ENCODE measurements at regions not wholly inside any gene's neighbourhood (a gene's known extent, or its start where the extent isn't known, plus 50 kb on each side); places are given as distances from the start of the nearest gene placed in this dataset.

DNA sequence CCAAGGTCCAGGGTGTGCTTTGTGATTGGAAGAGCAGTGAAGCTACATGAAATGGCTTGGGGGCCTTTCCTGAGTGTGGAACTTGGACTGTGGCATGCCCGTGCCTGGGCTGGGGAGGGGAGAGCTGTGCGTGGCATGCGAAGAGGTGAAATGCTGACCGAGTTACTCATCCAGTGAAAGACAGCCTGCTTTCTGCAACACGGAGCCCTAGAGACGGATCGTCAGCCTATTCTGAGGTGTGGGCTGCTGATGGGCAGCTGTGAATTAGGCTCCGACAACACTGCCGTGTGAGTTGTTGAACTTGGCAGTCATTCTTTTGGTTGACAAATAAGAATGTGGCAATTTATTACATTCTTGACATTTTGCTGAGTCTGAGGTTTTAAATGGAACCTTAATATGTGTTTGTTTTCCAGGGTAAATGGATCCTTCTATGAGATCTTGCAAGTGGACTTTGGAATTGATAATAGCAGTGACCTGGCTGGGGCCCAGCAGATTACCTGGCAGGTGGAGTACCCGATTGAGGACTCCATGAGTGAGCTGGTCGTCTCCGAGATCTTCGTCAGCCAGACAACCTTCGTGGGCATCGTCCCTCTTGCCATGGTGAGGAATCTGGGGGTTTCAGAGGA lies 453.9 kb downstream of the AACS start:
- H3K4me1 ChIP-seq (ENCODE audit: control insufficient read depth in 2 of 3, insufficient read depth in 2 of 3, low read depth in 1 of 3, low read length in 3 of 3), result peaks cover 0 to 2% (median 0%) of the 10 kb centered on the region in 3 donors
- peaks cover 0 to 3% (median 0%) of the 10 kb centered on the region in 3 donors for H3K9me3 ChIP-seq (ENCODE audit: control insufficient read depth in 2 of 3, insufficient read depth in 1 of 3, low read length in 3 of 3)
- H3K4me3 ChIP-seq (ENCODE audit: low read length in 3 of 3), result no peak overlapping the region
- H3K27me3 ChIP-seq (ENCODE audit: control insufficient read depth, insufficient read depth, low read length), result no peaks in the 10 kb centered on the region
- TF ChIP-seq, protein P1, sequence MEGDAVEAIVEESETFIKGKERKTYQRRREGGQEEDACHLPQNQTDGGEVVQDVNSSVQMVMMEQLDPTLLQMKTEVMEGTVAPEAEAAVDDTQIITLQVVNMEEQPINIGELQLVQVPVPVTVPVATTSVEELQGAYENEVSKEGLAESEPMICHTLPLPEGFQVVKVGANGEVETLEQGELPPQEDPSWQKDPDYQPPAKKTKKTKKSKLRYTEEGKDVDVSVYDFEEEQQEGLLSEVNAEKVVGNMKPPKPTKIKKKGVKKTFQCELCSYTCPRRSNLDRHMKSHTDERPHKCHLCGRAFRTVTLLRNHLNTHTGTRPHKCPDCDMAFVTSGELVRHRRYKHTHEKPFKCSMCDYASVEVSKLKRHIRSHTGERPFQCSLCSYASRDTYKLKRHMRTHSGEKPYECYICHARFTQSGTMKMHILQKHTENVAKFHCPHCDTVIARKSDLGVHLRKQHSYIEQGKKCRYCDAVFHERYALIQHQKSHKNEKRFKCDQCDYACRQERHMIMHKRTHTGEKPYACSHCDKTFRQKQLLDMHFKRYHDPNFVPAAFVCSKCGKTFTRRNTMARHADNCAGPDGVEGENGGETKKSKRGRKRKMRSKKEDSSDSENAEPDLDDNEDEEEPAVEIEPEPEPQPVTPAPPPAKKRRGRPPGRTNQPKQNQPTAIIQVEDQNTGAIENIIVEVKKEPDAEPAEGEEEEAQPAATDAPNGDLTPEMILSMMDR (IDR thresholded peaks at IDR 0.05; ENCODE audit: borderline replicate concordance, extremely low read depth, insufficient read depth), result no peak
- intact Hi-C loops (cut with DNase I), result no loop called here
- H3K9ac ChIP-seq (ENCODE audit: low read length in 3 of 3), result no peak overlapping the region
- no peaks in the 10 kb centered on the region for H3K36me3 ChIP-seq (ENCODE audit: control insufficient read depth in 2 of 3, insufficient read depth in 3 of 3, low read length in 3 of 3)
- no peak for DNase-seq
- no peak overlapping the region for H3K27ac ChIP-seq (ENCODE audit: low read depth in 2 of 2, low read length in 2 of 2)
- no peak for FAIRE-seq

DNA sequence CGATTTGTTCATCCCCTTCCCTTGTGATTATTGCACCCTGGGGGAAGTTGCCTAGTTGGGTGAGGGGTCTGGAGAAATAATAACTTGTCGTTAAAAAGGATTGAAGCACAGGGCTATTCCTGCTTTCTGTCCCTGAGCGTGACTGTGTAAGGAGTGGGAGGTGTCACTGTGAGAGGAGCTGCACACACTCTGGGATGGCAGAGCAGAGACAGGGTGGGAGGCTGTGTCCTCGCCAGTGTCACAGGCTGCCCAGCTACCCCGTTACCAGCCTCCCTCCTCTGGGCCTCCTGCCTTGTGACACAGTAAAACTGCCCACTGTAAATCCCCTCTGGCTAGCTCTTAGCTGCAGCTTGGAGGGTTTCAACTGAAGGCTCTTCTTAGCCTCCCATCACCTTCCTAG lies 460.6 kb downstream of the AACS start:
- TF ChIP-seq, protein P1 (IDR thresholded peaks at IDR 0.05; ENCODE audit: borderline replicate concordance, extremely low read depth, insufficient read depth), result no peak
- intact Hi-C loops (cut with DNase I), result no loop called here
- FAIRE-seq (no peak), DNase-seq (no peak)
- H3K9me3 ChIP-seq (ENCODE audit: control insufficient read depth in 2 of 3, insufficient read depth in 1 of 3, low read length in 3 of 3), result peaks cover 0 to 3% (median 0%) of the 10 kb centered on the region in 3 donors
- H3K27ac ChIP-seq (ENCODE audit: low read depth in 2 of 2, low read length in 2 of 2), result no peak overlapping the region
- no peaks in the 10 kb centered on the region for H3K36me3 ChIP-seq (ENCODE audit: control insufficient read depth in 2 of 3, insufficient read depth in 3 of 3, low read length in 3 of 3)
- H3K4me1 ChIP-seq (ENCODE audit: control insufficient read depth in 2 of 3, insufficient read depth in 2 of 3, low read depth in 1 of 3, low read length in 3 of 3), result no peaks in the 10 kb centered on the region
- no peaks in the 10 kb centered on the region for H3K27me3 ChIP-seq (ENCODE audit: control insufficient read depth, insufficient read depth, low read length)
- no peak overlapping the region for H3K9ac ChIP-seq (ENCODE audit: low read length in 3 of 3)
- no peak overlapping the region for H3K4me3 ChIP-seq (ENCODE audit: low read length in 3 of 3)

DNA sequence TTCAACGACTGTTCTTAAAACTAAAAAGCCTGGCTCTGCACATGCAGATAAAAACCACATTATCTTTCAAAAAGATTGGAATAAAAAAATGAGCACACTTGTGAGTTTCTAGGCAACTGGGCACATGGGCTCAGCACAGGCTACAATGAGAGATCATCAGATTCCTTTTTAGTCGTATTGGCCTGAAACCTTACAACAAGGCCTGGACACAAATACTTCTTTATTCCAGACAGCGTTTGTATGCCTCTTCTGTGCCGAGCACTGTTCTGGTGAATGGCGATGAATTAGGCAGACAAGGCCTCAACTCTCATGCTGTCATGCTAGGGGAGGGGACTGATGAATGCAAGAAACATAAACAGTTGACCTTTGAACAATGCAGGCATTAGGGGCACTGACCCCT lies 463.0 kb downstream of the AACS start:
- no peaks in the 10 kb centered on the region for H3K27me3 ChIP-seq (ENCODE audit: control insufficient read depth, insufficient read depth, low read length)
- no peaks in the 10 kb centered on the region for H3K9me3 ChIP-seq (ENCODE audit: control insufficient read depth in 2 of 3, insufficient read depth in 1 of 3, low read length in 3 of 3)
- no peak overlapping the region for H3K4me3 ChIP-seq (ENCODE audit: low read length in 3 of 3)
- H3K36me3 ChIP-seq (ENCODE audit: control insufficient read depth in 2 of 3, insufficient read depth in 3 of 3, low read length in 3 of 3), result no peaks in the 10 kb centered on the region
- intact Hi-C loops (cut with DNase I), result no loop called here
- DNase-seq (no peak), FAIRE-seq (no peak)
- H3K9ac ChIP-seq (ENCODE audit: low read length in 3 of 3), result no peak overlapping the region
- no peak overlapping the region for H3K27ac ChIP-seq (ENCODE audit: low read depth in 2 of 2, low read length in 2 of 2)
- no peaks in the 10 kb centered on the region for H3K4me1 ChIP-seq (ENCODE audit: control insufficient read depth in 2 of 3, insufficient read depth in 2 of 3, low read depth in 1 of 3, low read length in 3 of 3)
- TF ChIP-seq, protein P1 (IDR thresholded peaks at IDR 0.05; ENCODE audit: borderline replicate concordance, extremely low read depth, insufficient read depth), result no peak

GRCh38 chr12:125530201-125530600 lies 465.0 kb downstream of the AACS start:
- intact Hi-C loops (cut with DNase I), result no loop called here
- Histone ChIP-seq H3K27ac (ENCODE audit: low read depth in 2 of 2, low read length in 2 of 2) (no peak overlapping the region), H3K36me3 (ENCODE audit: control insufficient read depth in 2 of 3, insufficient read depth in 3 of 3, low read length in 3 of 3) (no peaks in the 10 kb centered on the region), H3K4me1 (ENCODE audit: control insufficient read depth in 2 of 3, insufficient read depth in 2 of 3, low read depth in 1 of 3, low read length in 3 of 3) (no peaks in the 10 kb centered on the region), H3K4me3 (ENCODE audit: low read length in 3 of 3) (no peak overlapping the region), H3K9me3 (ENCODE audit: control insufficient read depth in 2 of 3, insufficient read depth in 1 of 3, low read length in 3 of 3) (no peaks in the 10 kb centered on the region), H3K9ac (ENCODE audit: low read length in 3 of 3) (no peak overlapping the region), H3K27me3 (ENCODE audit: control insufficient read depth, insufficient read depth, low read length) (no peaks in the 10 kb centered on the region)
- DNase-seq, result no peak
- TF ChIP-seq, protein P1 (IDR thresholded peaks at IDR 0.05; ENCODE audit: borderline replicate concordance, extremely low read depth, insufficient read depth), result no peak
- no peak for FAIRE-seq
